Stimulated activated effector memory CD8-positive, alpha-beta T cell treated with anti-CD3 and anti-CD28 coated beads, Interleukin-12 subunit alpha, Interleukin-12 subunit beta, amount 100 ng/mL, for 72 hours (primary cell): ENCODE measurements at regions not wholly inside any gene's neighbourhood (a gene's known extent, or its start where the extent isn't known, plus 50 kb on each side); places are given as distances from the start of the nearest gene placed in this dataset.

ENCODE experiments used
- ATAC-seq: fragments of 150-1000 bp; cut with Tn5 transposase; 2 replicates; pipeline ENCODE4 v1.10.0; 2021
- DNase-seq, 2 donors: peaks; one replicate each; pipeline ENCODE4 v3.0.0; 2021 to 2022; ENCODE audit warnings: low spot score in 2 of 2
- H3K27ac Mint-ChIP-seq: one replicate; pipeline ENCODE4 v1.8.0; 2022; ENCODE audit warnings: mild to moderate bottlenecking, mixed read lengths
- H3K36me3 Mint-ChIP-seq: one replicate; pipeline ENCODE4 v1.8.0; 2022; ENCODE audit warnings: mild to moderate bottlenecking, mixed read lengths
- H3K4me1 Mint-ChIP-seq: one replicate; pipeline ENCODE4 v1.8.0; 2022; ENCODE audit warnings: mixed read lengths
- H3K4me3 Mint-ChIP-seq: one replicate; pipeline ENCODE4 v1.8.0; 2022; ENCODE audit warnings: mild to moderate bottlenecking, mixed read lengths
- H3K9me3 Mint-ChIP-seq: one replicate; pipeline ENCODE4 v1.8.0; 2022; ENCODE audit warnings: mixed read lengths

DNA sequence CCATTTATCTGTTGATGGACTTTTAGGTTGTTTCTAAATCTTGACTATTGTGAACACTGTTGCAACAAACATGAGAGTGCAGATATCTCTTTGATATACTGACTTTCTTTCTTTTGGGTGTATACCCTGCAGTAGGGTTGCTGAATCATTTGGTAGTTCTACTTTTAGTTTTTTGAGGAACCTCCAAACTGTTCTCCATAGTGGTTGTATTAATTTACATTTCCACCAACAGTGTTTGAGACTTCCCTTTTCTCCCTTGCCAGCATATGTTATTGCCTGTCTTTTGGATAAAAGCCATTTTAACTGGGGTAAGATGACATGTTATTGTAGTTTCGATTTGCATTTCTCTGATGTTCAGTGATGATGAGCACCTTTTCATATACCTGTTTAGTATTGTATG is 330.0 kb downstream of the DDX10 start:
- Mint-ChIP-seq H3K4me3 (no peak overlapping the region), H3K27ac (no peak overlapping the region), H3K9me3 (peaks cover 15% of the 10 kb centered on the region), H3K4me1 (no peaks in the 10 kb centered on the region), H3K36me3 (no peaks in the 10 kb centered on the region)
- DNase-seq: no peak
- no peak for ATAC-seq

DNA sequence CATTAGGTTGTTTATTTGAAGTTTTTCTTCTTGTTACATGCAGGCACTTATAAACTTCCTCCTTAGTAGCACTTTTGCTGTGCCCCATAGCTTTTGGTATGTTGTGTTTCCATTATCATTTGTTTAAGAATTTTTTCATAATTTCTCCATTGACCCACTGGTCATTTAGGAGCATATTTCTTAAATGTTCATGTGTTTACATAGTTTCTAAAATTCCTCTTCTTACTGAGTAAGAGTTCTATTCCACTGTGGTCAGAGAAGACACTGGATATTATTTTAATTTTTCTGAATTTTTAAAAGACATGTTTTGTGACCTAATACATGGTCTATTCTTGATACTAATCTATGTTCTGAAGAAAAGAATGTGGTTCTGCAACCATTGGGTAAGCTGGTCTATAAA is 333.0 kb downstream of the DDX10 start:
- H3K36me3 Mint-ChIP-seq: no peaks in the 10 kb centered on the region
- DNase-seq: no peak
- peaks cover 16% of the 10 kb centered on the region for H3K9me3 Mint-ChIP-seq
- no peak for ATAC-seq
- H3K27ac Mint-ChIP-seq: no peak overlapping the region
- no peaks in the 10 kb centered on the region for H3K4me1 Mint-ChIP-seq
- no peak overlapping the region for H3K4me3 Mint-ChIP-seq

DNA sequence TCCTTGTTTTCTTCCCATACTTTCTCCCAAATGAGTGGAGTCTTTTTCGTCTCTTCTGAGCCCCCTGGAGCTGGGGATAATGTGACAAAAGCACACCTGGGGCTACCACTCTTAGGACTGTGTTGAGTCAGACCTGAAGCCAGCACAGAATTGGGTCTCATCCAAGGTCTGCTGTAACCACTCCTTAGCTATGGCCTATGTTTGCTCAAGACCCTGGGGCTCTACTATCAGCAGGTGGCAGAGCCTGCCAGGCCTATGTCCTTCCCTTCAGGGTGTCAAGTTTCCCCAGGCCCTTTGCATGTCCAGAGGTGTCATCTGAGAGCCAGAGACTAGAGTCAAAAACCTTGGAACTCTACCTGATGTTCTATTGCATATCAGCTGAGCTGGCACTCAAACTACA is 335.7 kb downstream of the DDX10 start:
- ATAC-seq (peak; percentile 39), DNase-seq (no peak)
- Mint-ChIP-seq H3K27ac (no peak overlapping the region), H3K4me1 (no peaks in the 10 kb centered on the region), H3K4me3 (no peak overlapping the region), H3K36me3 (no peaks in the 10 kb centered on the region), H3K9me3 (peaks cover 16% of the 10 kb centered on the region)

DNA sequence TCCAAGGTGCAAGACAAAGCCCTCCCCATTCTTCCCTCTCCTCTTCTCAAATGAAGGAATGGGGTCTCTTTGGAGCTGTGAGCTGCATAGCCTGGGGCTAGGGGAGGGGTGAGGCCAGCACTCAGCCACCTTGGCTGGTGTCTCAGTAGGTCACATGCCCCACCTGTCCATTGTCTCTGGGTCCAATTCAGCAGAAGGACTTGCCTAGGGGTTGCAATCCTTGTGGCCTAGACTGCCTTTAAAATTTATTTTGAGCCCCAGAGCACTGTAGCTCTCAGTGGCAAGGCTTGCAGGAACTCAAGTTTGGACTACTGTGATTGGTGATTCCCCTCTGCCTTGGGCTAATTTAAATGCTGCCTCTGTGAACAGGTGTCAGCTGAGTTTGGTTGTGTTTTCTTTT is 336.7 kb downstream of the DDX10 start:
- no peak overlapping the region for H3K4me3 Mint-ChIP-seq
- DNase-seq (no peak), ATAC-seq (no peak)
- no peak overlapping the region for H3K27ac Mint-ChIP-seq
- H3K36me3 Mint-ChIP-seq: no peaks in the 10 kb centered on the region
- H3K4me1 Mint-ChIP-seq: no peaks in the 10 kb centered on the region
- H3K9me3 Mint-ChIP-seq: peaks cover 15% of the 10 kb centered on the region

DNA sequence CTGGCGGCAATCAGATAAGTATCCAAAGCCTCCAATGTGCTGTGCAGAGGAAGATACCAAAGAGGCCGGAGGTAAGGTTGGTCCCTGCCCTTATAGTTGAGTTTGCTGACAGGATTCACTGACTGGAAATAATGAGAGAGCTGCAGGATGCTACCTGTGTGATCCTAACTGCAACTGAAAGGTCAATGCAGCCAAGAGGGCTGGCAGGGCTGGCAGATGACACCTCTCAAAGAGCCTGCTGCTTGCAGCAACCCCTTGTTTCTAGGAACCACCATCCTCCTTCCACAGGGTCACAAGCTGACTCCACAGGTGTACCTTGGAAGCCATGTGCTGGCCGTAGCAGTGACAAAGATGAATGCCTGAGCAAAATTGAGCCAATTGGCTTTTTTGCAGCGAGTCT is 348.1 kb downstream of the DDX10 start:
- Mint-ChIP-seq H3K4me1 (no peaks in the 10 kb centered on the region), H3K27ac (no peak overlapping the region), H3K4me3 (no peak overlapping the region), H3K9me3 (no peaks in the 10 kb centered on the region), H3K36me3 (no peaks in the 10 kb centered on the region)
- DNase-seq (no peak), ATAC-seq (no peak)

DNA sequence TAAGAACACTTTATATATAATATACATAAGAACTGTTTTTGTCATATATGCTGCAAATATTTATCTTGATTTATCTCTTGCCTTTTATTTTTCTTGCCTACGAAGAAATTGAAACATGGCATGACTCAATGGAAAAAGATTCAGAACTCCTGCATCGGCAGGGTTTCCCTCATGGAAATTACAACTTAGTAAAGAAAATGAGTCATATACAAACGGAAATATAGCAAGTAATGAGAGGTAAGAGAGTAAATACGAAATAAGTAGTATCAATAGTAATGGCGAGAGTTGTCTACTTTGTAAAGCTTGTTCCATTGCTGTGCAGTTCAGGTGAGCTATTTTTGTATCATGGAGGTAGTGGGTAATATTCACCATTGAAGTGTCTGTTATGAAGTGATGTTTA is 350.4 kb downstream of the DDX10 start:
- Mint-ChIP-seq H3K4me3 (no peak overlapping the region), H3K9me3 (no peaks in the 10 kb centered on the region), H3K36me3 (no peaks in the 10 kb centered on the region), H3K4me1 (no peaks in the 10 kb centered on the region), H3K27ac (no peak overlapping the region)
- no peak for DNase-seq
- no peak for ATAC-seq

DNA sequence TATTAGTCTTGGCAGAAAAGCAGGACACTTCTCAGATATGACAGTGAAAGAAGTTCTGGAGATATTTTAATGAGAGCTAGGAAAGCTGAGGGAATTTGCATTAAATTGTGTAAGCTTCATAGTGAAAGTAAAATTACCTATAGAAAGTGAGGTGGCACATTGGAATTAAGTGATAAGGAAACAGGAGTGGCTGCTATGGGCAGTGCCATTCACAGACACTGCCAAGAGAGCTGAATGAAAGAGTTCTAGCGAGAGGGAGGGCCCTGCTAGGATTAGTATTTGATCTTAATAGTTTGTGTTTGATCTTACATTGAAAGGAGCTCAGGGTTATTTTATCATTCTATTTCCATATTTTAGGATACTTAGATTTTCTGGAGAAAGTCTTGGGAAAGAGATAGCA is 351.9 kb downstream of the DDX10 start:
- DNase-seq (no peak), ATAC-seq (no peak)
- Mint-ChIP-seq H3K36me3 (no peaks in the 10 kb centered on the region), H3K4me1 (no peaks in the 10 kb centered on the region), H3K4me3 (no peak overlapping the region), H3K27ac (no peak overlapping the region), H3K9me3 (no peaks in the 10 kb centered on the region)

DNA sequence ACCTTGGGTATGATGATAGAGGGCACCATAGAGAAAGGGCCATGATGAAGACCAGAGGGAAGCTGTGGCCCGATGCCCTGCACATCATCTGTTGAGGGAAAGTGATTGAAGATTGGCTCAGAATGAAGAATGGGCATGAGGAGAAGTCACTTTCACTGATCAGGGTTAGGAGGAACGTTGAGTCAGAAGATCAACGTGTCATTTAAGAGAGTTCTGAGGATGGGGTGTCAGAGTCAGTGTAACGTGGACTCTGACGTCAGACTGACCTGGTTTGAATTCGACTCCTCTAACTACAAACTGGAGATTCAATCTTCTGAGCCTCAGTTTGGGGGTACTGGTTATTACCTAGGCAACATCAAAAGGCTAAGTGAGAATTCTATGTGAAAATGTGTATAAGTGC is 352.6 kb downstream of the DDX10 start:
- H3K4me3 Mint-ChIP-seq: no peak overlapping the region
- no peak for DNase-seq
- no peaks in the 10 kb centered on the region for H3K4me1 Mint-ChIP-seq
- ATAC-seq: no peak
- no peak overlapping the region for H3K27ac Mint-ChIP-seq
- no peaks in the 10 kb centered on the region for H3K9me3 Mint-ChIP-seq
- no peaks in the 10 kb centered on the region for H3K36me3 Mint-ChIP-seq

DNA sequence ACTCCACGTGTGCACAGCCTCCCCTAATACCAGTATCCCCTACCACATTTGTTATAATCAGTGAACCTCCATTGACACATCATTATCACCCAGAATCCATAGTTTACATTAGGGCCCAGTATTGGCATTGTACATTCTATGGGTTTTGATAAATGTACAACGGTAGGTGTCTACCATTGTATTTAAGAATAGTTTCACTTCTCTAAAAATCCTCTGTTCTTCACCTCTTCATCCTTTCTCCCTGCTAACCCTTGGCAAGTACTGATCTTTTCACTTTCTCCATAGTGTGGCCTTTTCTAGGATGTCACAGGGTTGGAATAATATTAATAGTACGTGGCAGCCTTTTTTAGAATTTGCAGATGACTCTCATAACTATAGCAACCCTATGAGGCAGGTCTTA is 353.8 kb downstream of the DDX10 start:
- DNase-seq (no peak), ATAC-seq (no peak)
- no peak overlapping the region for H3K27ac Mint-ChIP-seq
- H3K4me1 Mint-ChIP-seq: no peaks in the 10 kb centered on the region
- no peaks in the 10 kb centered on the region for H3K36me3 Mint-ChIP-seq
- peaks cover 2% of the 10 kb centered on the region for H3K9me3 Mint-ChIP-seq
- H3K4me3 Mint-ChIP-seq: no peak overlapping the region

DNA sequence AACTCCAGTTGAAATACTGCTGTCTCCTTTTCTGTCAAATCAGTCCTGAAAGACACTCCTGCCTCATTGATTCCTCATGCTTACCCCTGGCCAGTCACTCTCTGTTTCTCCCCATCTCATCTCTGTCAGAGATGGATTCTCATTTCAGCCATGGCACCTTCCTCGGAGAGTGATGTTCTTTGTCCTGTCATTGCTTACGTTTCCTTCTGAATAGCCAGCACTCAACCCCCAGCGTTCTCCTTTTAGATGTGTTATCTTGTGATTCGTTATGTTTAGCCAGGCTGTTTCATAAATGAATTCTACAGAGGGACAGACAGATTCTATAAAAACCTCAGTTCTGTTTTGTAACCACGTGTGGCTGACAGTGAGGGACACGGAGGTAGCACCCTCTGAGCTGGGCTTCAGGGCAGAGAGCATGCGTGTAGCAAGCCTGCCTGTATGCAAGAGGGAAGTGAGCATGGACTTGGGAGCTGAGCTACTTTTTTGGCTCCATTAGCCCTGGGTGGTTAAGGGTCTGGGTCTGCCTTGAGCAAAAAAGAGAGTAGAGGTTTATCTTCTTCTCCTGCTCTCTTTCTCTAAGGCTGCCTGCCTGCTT is 354.6 kb downstream of the DDX10 start:
- Mint-ChIP-seq H3K4me3 (no peak overlapping the region), H3K9me3 (peaks cover 3% of the 10 kb centered on the region), H3K27ac (no peak overlapping the region), H3K4me1 (no peaks in the 10 kb centered on the region), H3K36me3 (no peaks in the 10 kb centered on the region)
- ATAC-seq (peak; percentile 25), DNase-seq (no peak)

DNA sequence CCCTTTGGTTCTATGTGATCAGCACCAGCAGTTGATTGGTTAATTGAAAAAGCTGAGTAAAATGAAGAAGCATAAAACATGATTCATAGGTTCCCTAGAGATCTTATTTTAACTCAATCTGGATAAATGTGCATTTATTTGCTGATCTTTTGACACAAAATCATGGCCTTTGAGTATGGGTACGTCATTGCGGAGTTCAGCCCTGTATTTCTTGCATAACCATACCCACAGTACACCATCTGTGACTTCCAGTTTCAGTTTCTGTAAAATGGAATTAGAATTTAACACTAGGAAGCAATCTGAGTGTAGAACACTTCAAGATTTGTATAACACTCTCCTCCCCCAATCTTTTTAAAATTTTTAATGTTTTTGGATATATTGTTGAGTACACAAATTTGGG is 358.2 kb downstream of the DDX10 start:
- no peak for DNase-seq
- H3K4me3 Mint-ChIP-seq: no peak overlapping the region
- H3K36me3 Mint-ChIP-seq: no peaks in the 10 kb centered on the region
- no peak overlapping the region for H3K27ac Mint-ChIP-seq
- H3K4me1 Mint-ChIP-seq: no peaks in the 10 kb centered on the region
- ATAC-seq: no peak
- peaks cover 3% of the 10 kb centered on the region for H3K9me3 Mint-ChIP-seq

DNA sequence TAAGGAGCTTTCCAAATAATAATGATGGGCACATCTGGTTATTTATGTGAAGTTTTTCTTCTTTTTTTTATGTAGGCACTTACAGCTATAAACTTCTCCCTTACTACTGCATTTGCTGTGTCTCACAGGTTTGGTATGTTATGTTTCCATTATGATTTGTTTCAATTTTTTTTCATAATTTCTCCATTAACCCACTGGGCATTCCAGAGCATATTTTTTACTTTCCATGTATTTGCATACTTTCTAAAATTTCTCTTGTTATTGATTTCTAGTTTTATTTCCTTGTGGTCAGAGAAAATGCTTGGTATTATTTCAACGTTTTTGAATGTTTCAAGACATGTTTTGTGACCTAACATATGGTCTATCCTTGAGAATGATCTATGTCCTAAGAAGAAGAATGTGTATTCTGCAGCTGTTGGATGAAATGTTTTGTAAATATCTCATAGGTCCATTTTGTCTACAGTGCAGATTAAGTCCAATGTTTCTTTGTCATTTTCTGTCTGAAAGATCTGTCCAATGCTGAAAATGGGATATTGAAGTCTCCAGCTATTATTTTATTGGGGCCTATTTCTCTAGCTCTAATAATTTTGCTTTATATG is 362.1 kb downstream of the DDX10 start:
- no peak overlapping the region for H3K27ac Mint-ChIP-seq
- DNase-seq (no peak), ATAC-seq (no peak)
- no peak overlapping the region for H3K4me3 Mint-ChIP-seq
- no peaks in the 10 kb centered on the region for H3K4me1 Mint-ChIP-seq
- no peaks in the 10 kb centered on the region for H3K36me3 Mint-ChIP-seq
- peaks cover 3% of the 10 kb centered on the region for H3K9me3 Mint-ChIP-seq

DNA sequence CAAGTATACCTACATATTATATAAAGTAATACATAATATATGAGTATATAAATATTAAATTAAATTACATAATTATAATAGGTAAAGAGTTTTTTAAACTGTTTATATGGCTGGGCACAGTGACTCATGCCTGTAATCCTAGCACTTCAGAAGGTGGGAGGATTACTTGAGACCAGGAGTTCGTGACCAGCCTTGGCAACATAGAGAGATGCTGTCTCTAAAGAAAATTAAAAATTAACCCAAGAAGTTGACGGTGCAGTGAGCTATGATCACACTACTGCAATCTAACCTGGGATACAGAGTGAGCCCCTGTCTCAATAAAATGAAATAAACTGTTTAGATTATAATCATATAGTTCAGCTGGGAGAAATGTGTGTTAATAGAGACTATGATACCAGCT is 363.0 kb downstream of the DDX10 start:
- peaks cover 3% of the 10 kb centered on the region for H3K9me3 Mint-ChIP-seq
- DNase-seq (no peak), ATAC-seq (no peak)
- no peaks in the 10 kb centered on the region for H3K36me3 Mint-ChIP-seq
- no peak overlapping the region for H3K27ac Mint-ChIP-seq
- no peak overlapping the region for H3K4me3 Mint-ChIP-seq
- H3K4me1 Mint-ChIP-seq: no peaks in the 10 kb centered on the region

DNA sequence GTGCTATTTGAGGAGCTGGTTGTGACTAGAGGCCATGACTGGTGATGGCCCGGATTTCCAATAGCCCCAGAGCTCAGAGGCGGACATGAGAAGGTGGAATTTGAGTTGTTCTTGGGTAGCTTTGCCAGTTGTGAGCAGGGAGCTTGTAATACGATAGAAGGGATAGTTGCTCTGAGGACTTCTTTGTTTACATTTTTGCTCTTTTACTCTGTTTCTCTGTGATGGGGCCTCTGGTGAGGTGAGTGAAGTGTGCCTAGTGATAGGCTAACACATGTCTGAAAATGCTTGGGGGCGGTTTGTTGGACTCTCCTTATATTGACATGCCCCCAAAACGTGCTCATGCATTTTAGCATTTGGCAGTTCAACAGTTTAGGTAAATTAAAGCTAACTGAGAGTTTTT is 365.1 kb downstream of the DDX10 start:
- no peaks in the 10 kb centered on the region for H3K4me1 Mint-ChIP-seq
- H3K4me3 Mint-ChIP-seq: no peak overlapping the region
- ATAC-seq (no peak), DNase-seq (no peak)
- no peaks in the 10 kb centered on the region for H3K9me3 Mint-ChIP-seq
- H3K36me3 Mint-ChIP-seq: no peaks in the 10 kb centered on the region
- H3K27ac Mint-ChIP-seq: no peak overlapping the region

DNA sequence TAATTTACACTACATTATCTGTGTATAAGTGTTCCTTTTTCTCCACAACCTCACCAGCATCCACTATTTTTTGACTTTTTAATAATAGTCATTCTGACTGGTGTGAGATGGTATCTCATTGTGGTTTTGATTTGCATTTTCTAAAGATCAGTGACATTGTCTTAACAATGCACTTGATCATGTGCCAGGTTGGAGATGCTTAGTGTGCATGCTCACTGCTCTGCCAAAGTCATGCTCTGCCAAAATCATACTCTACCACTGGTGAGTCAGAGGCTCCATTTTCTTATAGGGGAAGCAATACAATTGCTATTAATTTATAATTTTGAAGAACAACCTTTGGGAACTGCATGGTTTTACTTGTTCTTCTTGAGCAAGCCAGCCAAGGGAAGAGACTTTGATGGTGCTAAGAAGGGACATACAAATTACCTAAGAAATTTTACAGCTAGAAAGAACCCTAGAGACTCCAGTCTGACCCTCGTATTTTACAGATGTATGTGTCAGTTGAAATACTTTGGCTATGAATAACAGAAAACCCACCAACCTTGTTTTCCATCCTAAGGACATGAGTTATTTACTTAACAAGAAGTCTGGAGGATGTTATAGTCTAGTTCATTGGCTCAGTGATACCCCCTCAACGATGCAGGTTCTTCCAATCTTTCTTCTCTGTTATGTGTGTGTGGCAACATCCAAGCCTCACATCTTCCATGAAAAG is 368.9 kb downstream of the DDX10 start:
- no peaks in the 10 kb centered on the region for H3K4me1 Mint-ChIP-seq
- no peaks in the 10 kb centered on the region for H3K36me3 Mint-ChIP-seq
- no peak overlapping the region for H3K4me3 Mint-ChIP-seq
- no peak for DNase-seq
- no peak for ATAC-seq
- no peak overlapping the region for H3K27ac Mint-ChIP-seq
- no peaks in the 10 kb centered on the region for H3K9me3 Mint-ChIP-seq

DNA sequence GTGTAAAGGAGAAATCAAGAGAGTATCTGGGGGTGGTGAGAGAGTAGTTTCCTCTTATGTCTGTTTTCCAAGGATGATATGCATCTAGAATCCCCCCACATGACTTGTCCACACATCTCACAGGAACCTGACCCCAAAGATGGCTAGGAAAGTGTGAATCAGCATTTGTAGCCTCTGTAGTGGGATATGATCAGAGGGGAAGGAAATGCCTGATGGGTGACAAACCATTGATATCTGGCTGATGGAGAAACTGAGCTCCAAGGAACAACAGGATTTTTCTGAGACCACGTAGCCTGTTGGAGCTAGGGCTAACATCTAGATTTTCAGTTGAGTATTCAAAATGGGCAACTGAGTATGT is 369.4 kb downstream of the DDX10 start:
- ATAC-seq (no peak), DNase-seq (no peak)
- no peaks in the 10 kb centered on the region for H3K4me1 Mint-ChIP-seq

More for the DNA sequence above, 369.4 kb downstream of the DDX10 start:
- Mint-ChIP-seq H3K27ac (no peak overlapping the region), H3K9me3 (no peaks in the 10 kb centered on the region), H3K36me3 (no peaks in the 10 kb centered on the region), H3K4me3 (no peak overlapping the region)
